K562 (cell line): ENCODE measurements at regions not wholly inside any gene's neighbourhood (a gene's known extent, or its start where the extent isn't known, plus 50 kb on each side); places are given as distances from the start of the nearest gene placed in this dataset.

Source experiments
- ATAC-seq: fragments of 200-7000 bp; cut with Tn5 transposase; 3 replicates; pipeline ENCODE4 v1.9.1; 2020; ENCODE audit warnings: moderate library complexity
- BruUV-seq: library from RNA; stranded (reverse); fragments of 400-500 nt; replicated peaks from 2 replicates; lab custom pipeline; 2021; lab: Mats Ljungman, UMichigan
- CTCF ChIA-PET: fragments of 300-600 bp; formaldehyde crosslinking; extraction: SDS; loops from one replicate; lab custom pipeline; 2021; ENCODE audit warnings: low intra/inter-chr PET ratio; lab: Yijun Ruan, JAX
- POLR2A ChIA-PET: fragments of 300-600, 350-650 bp; sonication (Branson Sonifier 250); formaldehyde crosslinking; extraction: SDS; loops from one replicate; lab custom pipeline; 2021; ENCODE audit warnings: antibody characterized with exemption, inconsistent platforms; lab: Yijun Ruan, JAX
- DNase-seq, 4 experiments: peaks; one replicate each; pipeline versions ENCODE4 v3.0.0 to v3.0.0-alpha.2; 2011 to 2018; ENCODE audit warnings: low spot score in 3 of 4, mixed read lengths in 3 of 4; ENCODE audit errors: extremely low read depth in 1 of 4
- FAIRE-seq: peaks from 2 replicates; lab custom pipeline; 2011; peaks lifted over from hg19 to GRCh38; lab: Jason Lieb, UNC
- H2AFZ ChIP-seq: 2 replicates; pipeline ENCODE4 v1.6.0; 2011; ENCODE audit warnings: low read depth, low read length, control low read depth, inconsistent platforms
- H3K27ac ChIP-seq: fragments of 200-600 bp; 3 replicates; pipeline ENCODE4 v1.8.0; 2011; ENCODE audit warnings: low read depth, mild to moderate bottlenecking, control low read depth, inconsistent platforms, low read length, moderate library complexity, mixed read lengths; ENCODE audit errors: extremely low read depth
- H3K27me3 ChIP-seq, 2 experiments: fragments of 300-600 bp in 1 of 2; 2 replicates in 1 of 2; 3 replicates in 1 of 2; pipeline versions ENCODE4 v1.6.0 to v1.8.0; 2011; ENCODE audit warnings: inconsistent platforms in 2 of 2, low read length in 2 of 2, mild to moderate bottlenecking in 1 of 2, mixed read lengths in 1 of 2, moderate library complexity in 1 of 2; ENCODE audit not compliant: control insufficient read depth in 2 of 2, insufficient read depth in 2 of 2
- H3K36me3 ChIP-seq: fragments of 300-600 bp; 3 replicates; pipeline ENCODE4 v1.8.0; 2011; ENCODE audit warnings: mild to moderate bottlenecking, low read length, inconsistent platforms; ENCODE audit not compliant: control insufficient read depth, insufficient read depth
- H3K4me1 ChIP-seq, 2 experiments: fragments of 200-600 bp in 1 of 2; replicated peaks in 1 of 2; 2 replicates in 1 of 2; 3 replicates in 1 of 2; pipeline versions ENCODE4 v1.5.1 to v1.8.0; 2011; ENCODE audit warnings: inconsistent platforms in 2 of 2, low read length in 2 of 2, mild to moderate bottlenecking in 1 of 2, mixed read lengths in 1 of 2, moderate library complexity in 1 of 2; ENCODE audit not compliant: control insufficient read depth in 2 of 2, insufficient read depth in 2 of 2
- H3K4me2 ChIP-seq: 2 replicates; pipeline ENCODE4 v1.6.1; 2011; ENCODE audit warnings: low read length, control low read depth, inconsistent platforms, mixed read lengths; ENCODE audit not compliant: insufficient read depth
- H3K4me3 ChIP-seq: fragments of 200-600 bp; sonication (generic), shearing (Covaris generic); 2 replicates; pipeline ENCODE4 v1.5.1; 2016; ENCODE audit warnings: control low read depth, inconsistent platforms
- H3K79me2 ChIP-seq: fragments of 200-600 bp; 3 replicates; pipeline ENCODE4 v1.8.0; 2011; ENCODE audit warnings: low read length, inconsistent platforms; ENCODE audit not compliant: control insufficient read depth, insufficient read depth
- H3K9ac ChIP-seq, 2 experiments: 2 replicates each; pipeline versions ENCODE4 v1.6.0 to v1.6.1; 2011; ENCODE audit warnings: low read depth in 2 of 2, low read length in 2 of 2, control low read depth in 1 of 2, inconsistent platforms in 1 of 2, mild to moderate bottlenecking in 1 of 2, mixed read lengths in 1 of 2; ENCODE audit not compliant: insufficient read depth in 1 of 2
- H3K9me1 ChIP-seq: one replicate; pipeline ENCODE4 v1.6.0; 2011; ENCODE audit warnings: inconsistent platforms, mild to moderate bottlenecking, low read length, moderate library complexity; ENCODE audit not compliant: control insufficient read depth, insufficient read depth
- H3K9me3 ChIP-seq: replicated peaks from 2 replicates; pipeline ENCODE4 v1.5.1; 2011; ENCODE audit warnings: low read depth, low read length, inconsistent platforms; ENCODE audit not compliant: control insufficient read depth, insufficient read depth
- H4K20me1 ChIP-seq: replicated peaks from 2 replicates; pipeline ENCODE4 v1.6.1; 2011; ENCODE audit warnings: low read length, inconsistent platforms, mixed read lengths; ENCODE audit not compliant: control insufficient read depth, insufficient read depth
- C11orf30 ChIP-seq: fragments of 450-650 bp; IDR thresholded peaks from 2 replicates; pipeline ENCODE4 v1.6.1; 2016; ENCODE audit warnings: low read depth, mild to moderate bottlenecking
- CAMTA2 ChIP-seq: fragments of 250-450 bp; sonication (Bioruptor Pico); conservative IDR thresholded peaks from 2 replicates; pipeline ENCODE4 v1.5.1; 2022
- CTCFL ChIP-seq: IDR thresholded peaks from 2 replicates; pipeline ENCODE4 v1.6.1; 2011; ENCODE audit warnings: borderline replicate concordance, low read depth, mild to moderate bottlenecking, moderate library complexity, low read length; ENCODE audit not compliant: insufficient read depth, poor library complexity, severe bottlenecking
- KAT7 ChIP-seq: sonication (generic); formaldehyde crosslinking; IDR thresholded peaks from 2 replicates; pipeline ENCODE4 v1.8.0; 2022; ENCODE audit warnings: missing genetic modification reagents, mild to moderate bottlenecking, borderline replicate concordance
- MTA1 ChIP-seq: fragments of 450-650 bp; IDR thresholded peaks from 2 replicates; pipeline ENCODE4 v1.6.1; 2017; ENCODE audit warnings: borderline replicate concordance
- PML ChIP-seq: IDR thresholded peaks from 2 replicates; pipeline ENCODE4 v1.6.1; 2012; ENCODE audit warnings: low read length, inconsistent platforms
- RBM39 ChIP-seq: fragments of 200-400 bp; formaldehyde crosslinking; optimal IDR thresholded peaks from 2 replicates; pipeline ENCODE3; 2018; ENCODE audit warnings: low read depth, low read length
- SAFB ChIP-seq: fragments of 200-400 bp; formaldehyde crosslinking; IDR thresholded peaks from 2 replicates; pipeline ENCODE4 v1.6.1; 2017; ENCODE audit warnings: low read depth, low read length, borderline replicate concordance
- TAF1 ChIP-seq: IDR thresholded peaks from 2 replicates; pipeline ENCODE4 v1.6.1; 2011; ENCODE audit warnings: mild to moderate bottlenecking, low read length, moderate library complexity; ENCODE audit not compliant: insufficient read depth, control insufficient read depth, severe bottlenecking; ENCODE audit errors: extremely low read depth
- TARDBP ChIP-seq: fragments of 450-650 bp; IDR thresholded peaks from 2 replicates; pipeline ENCODE4 v1.6.1; 2016
- TGIF2 ChIP-seq: sonication (generic); formaldehyde crosslinking; IDR thresholded peaks from 2 replicates; pipeline ENCODE4 v1.8.1; 2022; ENCODE audit warnings: mild to moderate bottlenecking, missing genetic modification reagents, moderate library complexity
- ZFPM2 ChIP-seq: fragments of 250-450 bp; sonication (Bioruptor Pico); IDR thresholded peaks from 2 replicates; pipeline ENCODE4 v1.5.1; 2022; ENCODE audit warnings: mild to moderate bottlenecking
- ZMIZ1 ChIP-seq, 2 experiments: fragments of 150-350 bp in 1 of 2; IDR thresholded peaks; 2 replicates each; pipeline ENCODE4 v1.6.1; 2012 to 2016; ENCODE audit warnings: low read depth in 2 of 2, low read length in 2 of 2, mild to moderate bottlenecking in 1 of 2, moderate library complexity in 1 of 2
- WGBS: fragments of 100-300 bp; shearing (Covaris generic); methylation state at CpG from one replicate; pipeline ENCODE4 v1.1.6; 2016; ENCODE audit warnings: low coverage, mixed read lengths; ENCODE audit not compliant: insufficient coverage; ENCODE audit errors: missing lambda C conversion rate; 5-methylcytosine and 5-hydroxymethylcytosine counted together
- in situ Hi-C: fragments of 300-500 bp; cut with MboI; formaldehyde crosslinking; loops from 4 replicates; pipeline ENCODE4 v1.15.0; 2018; ENCODE audit warnings: inconsistent platforms, mixed read lengths
- intact Hi-C: fragments of 100-400 bp; cut with micrococcal nuclease; formaldehyde crosslinking; loops from 2 replicates; pipeline ENCODE4 v1.14.2; 2022

- no peak for TF ChIP-seq CTCFL
- TF ChIP-seq ZFPM2 (CRISPR knock-in tag): no peak
Observed at GRCh38 chr17:13292291-13292690, 274.5 kb upstream of the ELAC2 start (continued).

GRCh38 chr17:13288248-13288647, 270.4 kb upstream of the ELAC2 start:
- ChIA-PET POLR2A (no interaction called here), CTCF (no interaction called here)
- Histone ChIP-seq H3K9me3 (no peaks in the 10 kb centered on the region), H3K4me2 (no peak overlapping the region), H2AFZ (no peak overlapping the region), H3K27me3 (no peaks in the 10 kb centered on the region), H3K9me1 (no peaks in the 10 kb centered on the region), H3K27ac (no peak overlapping the region), H3K4me3 (no peak overlapping the region), H3K36me3 (no peaks in the 10 kb centered on the region), H3K79me2 (no peaks in the 10 kb centered on the region), H3K4me1 (no peaks in the 10 kb centered on the region), H3K9ac (no peak overlapping the region), H4K20me1 (no peaks in the 10 kb centered on the region)
- in situ Hi-C loops (no loop called here), intact Hi-C loops (no loop called here)
- no peak for ATAC-seq
- DNase-seq: no peak
- TF ChIP-seq C11orf30: no peak
- no peak for TF ChIP-seq MTA1
- no peak for TF ChIP-seq TAF1
- TF ChIP-seq TARDBP: no peak
- TF ChIP-seq ZMIZ1 (IDR thresholded peaks at IDR 0.05; ENCODE audit: low read depth in 2 of 2, low read length in 2 of 2): no peak
- no peak for TF ChIP-seq PML
- no peak for TF ChIP-seq CAMTA2 (CRISPR knock-in tag)
- no peak for TF ChIP-seq SAFB
- no peak for TF ChIP-seq KAT7 (CRISPR knock-in tag)
- no peak for TF ChIP-seq RBM39
- no peak for TF ChIP-seq TGIF2 (CRISPR knock-in tag)
- no peak for FAIRE-seq
- WGBS: 0% methylated on average over 4 of the region's 4 CpGs
- no TSS peak for BruUV-seq
